Left lung (tissue), 4 donors: ENCODE measurements at regions not wholly inside any gene's neighbourhood (a gene's known extent, or its start where the extent isn't known, plus 50 kb on each side); places are given as distances from the start of the nearest gene placed in this dataset.

Experiments used
- ATAC-seq: fragments of 200-7000 bp; cut with Tn5 transposase; one replicate; pipeline ENCODE4 v1.9.1; 2020; ENCODE audit warnings: moderate library complexity
- DNase-seq, 4 donors: peaks; one replicate each; pipeline ENCODE4 v3.0.0-alpha.2; 2013 to 2020
- H3K27ac ChIP-seq, 2 donors: fragments of 200-600 bp; sonication (generic) in 1 of 2; one replicate each; pipeline versions ENCODE4 v1.5.0 to v1.8.0; 2020 to 2021
- H3K27me3 ChIP-seq, 2 donors: fragments of 200-600 bp; sonication (generic) in 1 of 2; one replicate each; pipeline versions ENCODE4 v1.5.0 to v1.8.0; 2020 to 2021
- H3K36me3 ChIP-seq, 2 donors: fragments of 200-600 bp; sonication (generic) in 1 of 2; one replicate each; pipeline versions ENCODE4 v1.5.0 to v1.8.0; 2020 to 2021
- H3K4me1 ChIP-seq, 2 donors: fragments of 200-600 bp; one replicate each; pipeline ENCODE4 v1.8.0; 2021
- H3K4me3 ChIP-seq, 2 donors: fragments of 200-600 bp; sonication (generic) in 1 of 2; one replicate each; pipeline versions ENCODE4 v1.5.0 to v1.8.0; 2020 to 2021; ENCODE audit warnings: mild to moderate bottlenecking in 1 of 2
- H3K9me3 ChIP-seq, 2 donors: fragments of 200-600 bp; sonication (generic) in 1 of 2; one replicate each; pipeline versions ENCODE4 v1.5.0 to v1.8.0; 2020 to 2021
- CTCF ChIP-seq, 2 donors: fragments of 200-600 bp; sonication (generic) in 1 of 2; IDR thresholded peaks; one replicate each; pipeline versions ENCODE4 v1.5.0 to v1.8.0; 2021; ENCODE audit warnings: antibody characterized with exemption in 2 of 2
- intact Hi-C, 2 donors: fragments of 100-400 bp; cut with DNase I; formaldehyde crosslinking; loops; one replicate each; pipeline versions ENCODE4 v1.11.2 to v1.14.2; 2022
- donor health status: DM: no; HTN: yes; CAD: no.
- donor health status: DM: no; HTN: no; CAD: no.

DNA sequence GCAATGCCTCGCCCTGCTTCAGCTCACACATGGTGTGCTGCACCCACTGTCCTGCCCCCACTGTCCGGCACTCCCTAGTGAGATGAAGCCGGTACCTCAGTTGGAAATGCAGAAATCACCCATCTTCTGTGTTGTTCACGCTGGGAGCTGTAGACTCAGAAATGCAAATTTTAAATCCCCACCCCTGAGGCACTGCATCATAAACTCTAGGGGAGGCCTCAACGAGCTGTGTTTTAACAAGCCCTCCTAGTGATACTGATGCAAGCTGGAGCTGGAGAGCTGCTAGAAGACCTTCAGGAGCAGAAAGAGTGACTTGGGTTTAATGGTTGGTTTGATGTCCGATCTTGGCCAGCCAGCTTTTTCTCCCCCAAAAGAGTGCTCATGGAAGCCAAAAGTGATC lies 146.0 kb upstream of the MAST4 start:
- Histone ChIP-seq H3K9me3 (peaks cover 0 to 12% of the 10 kb centered on the region in 2 donors), H3K4me1 (no peaks in the 10 kb centered on the region), H3K27ac (no peak overlapping the region), H3K36me3 (no peaks in the 10 kb centered on the region), H3K27me3 (no peaks in the 10 kb centered on the region), H3K4me3 (no peak overlapping the region)
- intact Hi-C loops: no loop called here
- ATAC-seq (no peak), DNase-seq (no peak)
- no peak for TF ChIP-seq CTCF (IDR thresholded peaks at IDR 0.05)

DNA sequence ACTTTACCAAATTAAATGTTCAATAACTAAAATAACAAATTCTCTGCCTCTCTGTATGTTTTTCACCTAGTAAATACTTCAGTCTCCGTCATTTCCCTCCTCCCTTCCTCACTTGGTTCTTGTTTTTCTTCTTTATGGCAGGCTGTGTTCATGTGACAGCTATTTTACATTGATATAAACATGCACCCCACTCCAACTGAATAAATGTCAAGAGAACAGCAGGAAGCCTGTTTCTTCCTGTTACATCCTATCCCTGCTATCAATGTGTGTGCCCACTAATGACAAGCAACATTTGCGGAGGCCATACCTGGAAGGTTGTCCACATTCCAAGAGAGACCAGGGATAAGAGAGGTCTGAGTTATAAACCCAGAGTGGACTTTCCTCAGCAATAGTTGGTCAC lies 145.2 kb upstream of the MAST4 start:
- H3K4me3 ChIP-seq: no peak overlapping the region
- no peak overlapping the region for H3K27ac ChIP-seq
- no peak for ATAC-seq
- no peak for DNase-seq
- no peaks in the 10 kb centered on the region for H3K27me3 ChIP-seq
- no peaks in the 10 kb centered on the region for H3K4me1 ChIP-seq
- peaks cover 0 to 12% of the 10 kb centered on the region in 2 donors for H3K9me3 ChIP-seq
- TF ChIP-seq CTCF (IDR thresholded peaks at IDR 0.05): no peak
- no peaks in the 10 kb centered on the region for H3K36me3 ChIP-seq
- intact Hi-C loops: no loop called here

- Histone ChIP-seq H3K27me3 (no peaks in the 10 kb centered on the region), H3K9me3 (peaks cover 0 to 12% of the 10 kb centered on the region in 2 donors), H3K4me3 (no peak overlapping the region), H3K4me1 (no peaks in the 10 kb centered on the region), H3K36me3 (no peaks in the 10 kb centered on the region), H3K27ac (no peak overlapping the region)
- intact Hi-C loops: no loop called here
- TF ChIP-seq CTCF (IDR thresholded peaks at IDR 0.05): no peak
- DNase-seq: no peak
- no peak for ATAC-seq
Measured at GRCh38 chr5:66452109-66452508, 144.1 kb upstream of the MAST4 start.

DNA sequence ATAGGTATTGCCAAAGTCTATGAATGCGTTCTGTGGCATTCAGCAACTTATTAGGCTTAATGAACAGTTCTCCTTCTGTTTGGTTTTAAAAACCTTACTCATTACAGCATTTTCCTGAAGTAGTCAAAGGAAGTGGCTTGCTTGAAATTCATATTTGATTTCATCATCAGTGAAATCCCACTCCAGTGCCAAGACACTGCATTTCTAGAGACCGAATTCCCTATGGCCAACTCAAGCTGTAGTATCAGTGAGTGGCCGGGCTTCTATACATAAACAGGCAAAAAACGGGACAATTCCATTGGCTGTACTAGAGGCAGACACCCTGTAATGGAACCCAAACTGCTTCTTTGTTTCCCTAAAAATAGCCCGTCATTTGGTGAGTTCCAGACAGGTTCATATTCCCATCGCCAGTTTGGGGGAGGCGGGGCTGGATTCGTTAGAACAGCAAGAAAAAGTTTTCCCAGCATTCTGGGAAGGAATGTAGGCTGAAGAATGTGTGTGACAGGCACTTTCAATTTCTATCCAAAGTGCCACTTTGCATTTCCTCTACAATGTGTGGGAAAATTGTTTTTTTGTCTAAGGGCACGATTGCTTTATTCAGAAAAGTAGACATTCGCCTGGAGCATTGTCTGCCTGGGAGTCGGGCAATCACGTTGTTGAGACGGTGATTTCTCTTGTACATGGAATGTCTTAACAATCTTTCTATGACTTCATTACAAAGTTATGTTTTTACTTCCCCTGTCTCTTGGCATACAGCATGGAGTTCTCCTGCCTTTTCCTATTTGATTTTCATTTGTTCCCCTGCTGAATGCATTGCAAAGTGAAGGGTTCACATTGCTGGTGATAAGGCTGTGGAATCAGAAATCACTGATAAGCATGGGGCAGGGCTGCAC lies 141.8 kb upstream of the MAST4 start:
- TF ChIP-seq CTCF (IDR thresholded peaks at IDR 0.05): no peak
- no peaks in the 10 kb centered on the region for H3K27me3 ChIP-seq
- intact Hi-C loops: no loop called here
- peak; percentile 71 for ATAC-seq
- no peaks in the 10 kb centered on the region for H3K4me1 ChIP-seq
- H3K9me3 ChIP-seq: peaks cover 0 to 5% of the 10 kb centered on the region in 2 donors
- H3K27ac ChIP-seq: peak overlapping the region; percentile 27 to 30
- DNase-seq: peak in 1 of 4 donors; percentile 19
- H3K36me3 ChIP-seq: no peaks in the 10 kb centered on the region
- peak overlapping the region in 1 of 2 donors; percentile 1 for H3K4me3 ChIP-seq

DNA sequence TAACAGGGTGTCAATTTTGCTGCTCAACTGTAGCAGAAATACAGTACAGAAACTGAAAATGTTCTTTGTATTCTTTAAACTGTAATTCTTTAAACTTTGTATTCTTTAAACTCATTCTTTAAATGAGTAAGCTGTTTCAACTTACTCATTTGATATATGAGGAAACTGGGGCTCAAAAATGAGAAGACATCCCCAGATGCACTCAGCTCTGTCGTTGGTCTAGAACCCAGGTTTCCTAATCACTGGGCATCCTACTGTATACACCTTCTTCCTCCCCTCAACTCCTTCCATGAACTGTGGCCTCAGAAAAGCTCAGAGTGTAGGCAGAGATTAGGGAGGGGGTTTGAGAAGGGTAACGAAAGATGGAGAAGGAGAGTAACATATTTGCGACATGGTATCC lies 136.5 kb upstream of the MAST4 start:
- intact Hi-C loops: no loop called here
- H3K9me3 ChIP-seq: no peaks in the 10 kb centered on the region
- no peak for TF ChIP-seq CTCF (IDR thresholded peaks at IDR 0.05)
- no peak overlapping the region for H3K4me3 ChIP-seq
- ATAC-seq: no peak
- no peak overlapping the region for H3K27ac ChIP-seq
- no peaks in the 10 kb centered on the region for H3K36me3 ChIP-seq
- no peak for DNase-seq
- H3K27me3 ChIP-seq: no peaks in the 10 kb centered on the region
- no peaks in the 10 kb centered on the region for H3K4me1 ChIP-seq
